Testis (tissue), 2 donors: ENCODE measurements at regions not wholly inside any gene's neighbourhood (a gene's known extent, or its start where the extent isn't known, plus 50 kb on each side); places are given as distances from the start of the nearest gene placed in this dataset.

Experiments
- POLR2A ChIP-seq: fragments of 450-650 bp; IDR thresholded peaks from one replicate; pipeline ENCODE4 v1.6.1; 2017; ENCODE audit warnings: antibody characterized with exemption, mild to moderate bottlenecking, moderate library complexity
- TF ChIP-seq, protein P1 (sequence below), 3 experiments: fragments of 450-650 bp in 2 of 3; fragments of 200-600 bp in 1 of 3; sonication (generic) in 1 of 3; IDR thresholded peaks; one replicate each; pipeline ENCODE4 v1.5.1; 2016 to 2019; ENCODE audit warnings: antibody characterized with exemption in 3 of 3, mild to moderate bottlenecking in 2 of 3, moderate library complexity in 1 of 3

DNA sequence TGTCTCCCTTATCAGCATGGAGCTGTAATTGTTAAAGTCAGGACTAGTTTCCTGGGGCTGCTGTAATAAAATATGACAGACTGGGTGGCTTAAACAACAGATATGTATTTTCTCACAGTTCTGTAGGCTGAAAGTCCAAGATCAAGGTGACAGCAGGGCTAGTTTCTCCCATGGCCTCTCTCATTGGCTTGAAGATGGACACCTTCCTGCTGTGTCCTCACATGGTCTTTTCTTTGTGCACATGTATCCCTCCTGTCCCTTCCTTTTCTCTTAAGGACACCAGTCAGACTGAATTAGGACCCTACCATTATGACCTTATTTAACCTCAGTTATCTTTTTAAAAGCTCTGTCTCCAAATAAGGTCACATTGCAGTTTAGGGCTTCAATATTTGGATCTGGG lies 700.5 kb upstream of the MEF2C start:
- no peak for TF ChIP-seq POLR2A
- TF ChIP-seq, protein P1, sequence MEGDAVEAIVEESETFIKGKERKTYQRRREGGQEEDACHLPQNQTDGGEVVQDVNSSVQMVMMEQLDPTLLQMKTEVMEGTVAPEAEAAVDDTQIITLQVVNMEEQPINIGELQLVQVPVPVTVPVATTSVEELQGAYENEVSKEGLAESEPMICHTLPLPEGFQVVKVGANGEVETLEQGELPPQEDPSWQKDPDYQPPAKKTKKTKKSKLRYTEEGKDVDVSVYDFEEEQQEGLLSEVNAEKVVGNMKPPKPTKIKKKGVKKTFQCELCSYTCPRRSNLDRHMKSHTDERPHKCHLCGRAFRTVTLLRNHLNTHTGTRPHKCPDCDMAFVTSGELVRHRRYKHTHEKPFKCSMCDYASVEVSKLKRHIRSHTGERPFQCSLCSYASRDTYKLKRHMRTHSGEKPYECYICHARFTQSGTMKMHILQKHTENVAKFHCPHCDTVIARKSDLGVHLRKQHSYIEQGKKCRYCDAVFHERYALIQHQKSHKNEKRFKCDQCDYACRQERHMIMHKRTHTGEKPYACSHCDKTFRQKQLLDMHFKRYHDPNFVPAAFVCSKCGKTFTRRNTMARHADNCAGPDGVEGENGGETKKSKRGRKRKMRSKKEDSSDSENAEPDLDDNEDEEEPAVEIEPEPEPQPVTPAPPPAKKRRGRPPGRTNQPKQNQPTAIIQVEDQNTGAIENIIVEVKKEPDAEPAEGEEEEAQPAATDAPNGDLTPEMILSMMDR (IDR thresholded peaks at IDR 0.05) = no peak
